ENCODE measurements at regions not wholly inside any gene's neighbourhood (a gene's known extent, or its start where the extent isn't known, plus 50 kb on each side); places are given as distances from the start of the nearest gene placed in this dataset.
"Not testable (repeated sequence)": the region's sequence is repeated elsewhere in the genome, so short reads cannot be mapped to it uniquely, and the experiment has no call there.

- DNase-seq, result no peak
Observed at GRCh38 chr11:116404462-116404798, 368.4 kb downstream of the BUD13 start.

GRCh38 chr11:116403794-116404461 lies 368.9 kb downstream of the BUD13 start:
- no peak for DNase-seq

DNA sequence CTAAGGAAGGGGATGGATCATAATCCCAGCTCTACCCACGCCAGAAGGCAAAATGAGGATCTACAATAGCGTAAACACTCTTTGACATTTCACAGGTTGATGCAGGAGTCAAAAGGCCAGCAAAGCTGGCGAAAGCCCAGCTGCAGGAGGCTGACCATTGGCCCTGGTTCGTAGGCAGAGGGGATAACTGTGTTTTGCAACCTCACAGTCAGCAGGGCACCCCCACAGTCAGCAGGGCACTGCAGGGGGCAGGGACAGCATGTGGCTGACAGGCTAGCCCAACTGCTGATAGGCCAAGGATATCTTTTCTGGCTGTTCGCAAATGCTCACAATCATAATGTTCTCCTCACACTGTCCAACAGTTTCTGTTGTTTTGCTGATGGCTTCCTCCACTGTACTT lies 372.7 kb downstream of the BUD13 start:
- DNase-seq, result no peak

GRCh38 chr11:116397602-116398084 lies 375.1 kb downstream of the BUD13 start:
- DNase-seq, result no peak

DNA sequence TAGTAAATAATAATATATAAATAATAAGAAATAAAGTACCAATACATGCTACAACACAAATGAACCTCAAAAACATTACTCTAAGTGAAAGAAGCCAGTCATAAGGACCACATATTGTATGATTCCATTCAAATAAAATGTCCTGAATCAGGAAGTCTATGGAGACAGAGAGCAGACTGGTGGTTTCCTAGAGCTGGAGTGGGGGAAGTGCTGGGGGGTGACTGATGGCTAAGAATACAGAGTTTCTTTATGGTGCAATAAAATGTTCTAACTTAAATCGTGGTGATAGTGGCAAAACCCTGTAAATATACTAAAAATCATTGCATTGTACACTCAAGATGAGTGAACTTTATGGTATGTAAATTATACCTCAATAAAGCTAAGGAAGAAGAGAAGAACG lies 376.5 kb downstream of the BUD13 start:
- no peak for DNase-seq

GRCh38 chr11:116394022-116394421 lies 378.8 kb downstream of the BUD13 start:
- DNase-seq, result no peak

DNA sequence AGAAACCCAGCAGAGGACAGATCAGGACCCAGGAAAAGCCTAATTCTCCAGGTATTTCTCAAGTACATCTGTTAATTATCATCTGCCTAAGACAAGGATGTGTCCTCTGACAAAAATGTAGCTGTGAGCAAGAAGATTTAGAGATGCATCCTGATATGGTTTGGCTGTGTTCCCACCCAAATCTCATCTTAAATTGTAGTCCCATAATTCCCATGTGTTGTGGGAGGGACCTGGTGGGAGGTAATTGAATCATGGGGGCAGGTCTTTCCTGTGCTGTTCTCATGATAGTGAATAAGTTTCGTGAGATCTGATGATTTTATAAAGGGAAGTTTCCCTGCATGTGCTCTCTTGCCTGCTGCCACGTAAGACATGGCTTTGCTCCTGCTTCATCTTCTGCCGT lies 381.8 kb downstream of the BUD13 start:
- DNase-seq, result no peak

DNA sequence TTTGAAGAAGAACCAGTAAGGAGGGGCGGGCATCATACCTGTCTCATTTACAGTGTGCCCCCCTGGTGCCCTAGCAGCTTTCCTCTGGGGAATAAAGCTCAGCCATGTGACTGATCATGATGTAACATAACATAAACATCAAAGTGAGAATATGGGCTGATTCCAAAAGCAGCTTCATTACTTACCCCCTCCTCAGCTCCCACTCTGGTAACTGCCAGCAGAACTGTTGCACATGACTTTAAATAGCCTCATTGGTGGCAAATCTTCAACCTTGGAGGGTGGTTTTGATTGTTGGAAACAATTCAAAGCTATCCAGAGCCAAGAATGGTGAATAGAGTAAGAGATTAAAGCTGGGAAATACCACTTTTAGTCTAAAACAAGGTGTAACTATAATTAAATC lies 384.6 kb downstream of the BUD13 start:
- DNase-seq, result no peak

DNA sequence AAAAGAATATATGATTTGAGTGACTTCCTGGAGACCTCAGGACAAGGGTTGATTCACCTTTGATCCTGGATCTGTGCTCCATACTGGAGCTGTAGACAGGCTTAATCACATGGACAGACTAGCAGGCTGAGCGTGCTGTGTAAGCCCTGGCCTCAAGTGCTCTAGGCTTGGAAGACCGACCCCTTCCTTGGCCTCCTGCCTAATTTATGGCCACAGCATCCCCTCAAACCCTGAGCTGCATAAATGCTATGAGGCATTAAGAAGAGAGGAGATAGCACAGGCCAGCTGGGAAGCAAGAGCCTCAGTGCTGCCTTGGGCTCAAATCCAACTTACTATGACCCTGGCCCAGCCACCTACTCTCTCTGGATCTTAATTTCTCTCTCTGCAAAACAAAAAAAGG lies 385.1 kb downstream of the BUD13 start:
- DNase-seq, result no peak

DNA sequence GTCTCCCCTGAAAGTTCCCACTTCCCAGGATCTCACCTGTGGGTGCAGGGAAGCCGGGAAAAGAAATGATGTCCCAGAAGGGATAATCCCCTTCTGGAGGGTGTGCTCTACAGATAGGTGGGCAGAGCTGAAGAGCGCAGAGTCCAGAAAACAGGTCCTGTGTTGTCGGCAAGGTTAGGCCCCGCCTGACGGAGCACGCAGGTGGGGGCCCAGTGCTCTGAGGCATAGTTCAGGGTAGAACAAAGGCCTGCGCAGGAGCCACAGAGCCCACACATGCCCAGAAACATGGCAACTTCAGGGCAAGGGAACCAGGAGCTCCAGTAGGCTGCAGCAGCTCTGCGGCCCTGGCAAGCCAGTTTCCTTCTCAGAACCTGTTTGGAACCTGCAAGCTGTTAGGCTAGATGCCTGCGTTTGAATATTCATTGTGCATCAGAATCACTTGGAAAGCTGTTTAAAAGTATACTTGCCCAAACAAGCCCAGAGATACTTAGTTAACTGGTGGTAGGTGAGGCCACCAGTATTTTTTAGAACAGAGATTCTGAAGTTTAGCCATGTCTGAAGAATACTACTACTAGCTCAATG lies 386.6 kb downstream of the BUD13 start:
- no peak for DNase-seq

GRCh38 chr11:116384876-116385275 lies 387.9 kb downstream of the BUD13 start:
- no peak for DNase-seq

GRCh38 chr11:116384407-116384806 lies 388.4 kb downstream of the BUD13 start:
- no peak for DNase-seq

- peak; percentile 41 for DNase-seq
Observed at GRCh38 chr11:116379185-116379828, 393.5 kb downstream of the BUD13 start.

- DNase-seq, result no peak
Observed at GRCh38 chr11:116376547-116376946, 396.2 kb downstream of the BUD13 start.

DNA sequence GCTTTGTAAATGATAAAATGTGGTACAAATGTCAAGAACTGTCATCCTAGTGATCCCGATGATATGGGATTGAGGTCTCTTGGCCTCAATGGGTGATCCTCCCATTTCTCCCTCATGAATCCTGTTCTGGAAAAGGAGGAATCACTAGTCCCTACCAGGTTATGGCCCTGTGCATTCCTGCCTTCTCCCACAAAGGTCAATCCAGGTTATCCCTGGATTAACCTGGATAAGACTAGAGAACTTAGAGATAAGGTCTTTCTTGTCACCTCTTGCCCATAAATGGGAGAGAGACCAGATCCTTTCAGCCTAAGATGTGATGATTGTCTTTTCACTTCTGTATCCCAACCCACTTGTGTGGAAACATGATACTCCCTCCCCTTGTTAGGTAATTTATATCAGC lies 396.7 kb downstream of the BUD13 start:
- DNase-seq, result no peak

DNA sequence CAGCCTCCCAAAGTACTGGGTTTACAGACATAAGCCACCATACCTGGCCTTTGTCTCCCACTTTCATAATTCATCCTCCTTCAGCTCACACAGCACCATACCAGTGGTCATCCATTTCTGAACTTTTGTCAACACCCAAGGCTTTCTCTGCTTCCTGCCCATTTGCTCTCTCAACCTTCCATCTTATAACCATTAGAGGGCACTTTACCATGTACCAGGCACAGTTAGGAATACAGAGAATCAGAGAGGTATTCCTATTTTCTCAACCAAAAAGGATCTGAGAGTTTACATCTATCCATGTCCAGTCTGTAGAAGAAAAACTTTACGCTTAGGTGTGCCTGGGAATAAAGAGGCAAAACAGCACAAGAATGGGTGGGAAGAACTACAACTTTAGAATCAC lies 397.6 kb downstream of the BUD13 start:
- DNase-seq, result no peak

- no peak for DNase-seq
Observed at GRCh38 chr11:116374085-116374484, 398.7 kb downstream of the BUD13 start.

- DNase-seq, result no peak
Observed at GRCh38 chr11:116373104-116373944, 399.5 kb downstream of the BUD13 start.

DNA sequence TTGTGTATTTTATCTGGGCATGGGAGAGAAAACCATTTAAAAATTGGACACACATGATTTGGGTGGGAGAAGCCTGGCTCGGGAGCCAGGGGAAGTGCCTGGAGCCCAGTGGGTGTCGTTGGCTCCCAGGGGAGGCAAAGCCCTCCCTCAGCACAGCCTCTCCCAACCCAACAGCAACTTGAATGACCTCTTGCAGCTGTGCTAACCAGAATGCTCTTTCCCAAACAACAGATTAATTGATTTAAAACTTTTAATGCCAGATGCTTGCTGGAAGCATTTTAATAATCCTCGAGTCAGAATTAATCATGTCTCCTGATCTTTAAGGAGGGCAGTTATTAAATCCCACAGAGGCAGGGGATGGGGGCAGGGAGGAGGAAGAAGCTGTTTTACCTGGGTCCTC lies 401.6 kb downstream of the BUD13 start:
- DNase-seq, result no peak

DNA sequence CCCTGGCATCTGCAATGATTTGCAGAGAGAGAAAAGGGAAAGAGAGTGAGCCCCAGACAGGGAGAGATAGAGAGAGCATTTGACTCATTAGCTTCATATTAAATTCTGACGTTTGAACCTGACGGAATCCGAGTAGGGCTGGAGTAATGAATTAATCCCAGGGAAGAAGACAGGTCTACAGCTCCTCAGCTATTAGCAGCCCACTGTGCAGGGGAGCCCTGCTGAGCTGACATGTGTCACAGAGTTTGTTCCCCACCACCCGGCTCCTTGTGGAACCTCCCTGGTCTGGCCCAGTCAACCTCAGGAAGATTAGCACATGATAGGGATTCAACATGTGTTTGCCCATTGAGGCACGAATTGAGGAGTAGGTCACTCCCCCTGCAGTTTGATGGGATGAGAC lies 404.0 kb downstream of the BUD13 start:
- DNase-seq, result no peak

GRCh38 chr11:116366980-116367645 lies 405.7 kb downstream of the BUD13 start:
- DNase-seq, result no peak

- DNase-seq, result no peak
Observed at GRCh38 chr11:116366451-116366850, 406.3 kb downstream of the BUD13 start.

DNA sequence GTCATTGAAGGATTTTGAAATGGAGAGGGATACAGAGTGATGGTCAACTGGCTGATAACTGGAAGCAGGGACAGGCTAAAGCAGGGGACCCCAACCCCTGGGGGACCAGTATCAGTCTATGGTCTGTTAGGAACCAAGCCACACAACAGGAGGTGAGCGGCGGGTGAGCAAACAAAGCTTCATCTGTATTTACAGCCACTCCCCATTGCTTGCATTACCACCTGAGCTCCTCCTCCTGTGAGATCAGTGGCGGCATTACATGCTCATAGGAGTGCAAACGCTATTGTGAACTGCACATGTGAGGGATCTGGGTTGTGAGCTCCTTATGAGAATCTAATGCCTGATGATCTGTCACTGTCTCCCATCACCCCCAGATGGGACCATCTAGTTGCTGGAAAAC lies 407.9 kb downstream of the BUD13 start:
- not testable (repeated sequence) for DNase-seq

All from fibroblast of skin of scalp (primary cell).